GM12878 (cell line): ENCODE measurements at regions not wholly inside any gene's neighbourhood (a gene's known extent, or its start where the extent isn't known, plus 50 kb on each side); places are given as distances from the start of the nearest gene placed in this dataset.

Experiments
- ATAC-seq: fragments of 200-7000 bp; cut with Tn5 transposase; 3 replicates; pipeline ENCODE4 v1.9.1; 2020; ENCODE audit warnings: mild to moderate bottlenecking, moderate library complexity
- BruUV-seq: library from RNA; stranded (reverse); fragments of 400-500 nt; replicated peaks from 2 replicates; lab custom pipeline; 2021; lab: Mats Ljungman, UMichigan
- CTCF ChIA-PET: fragments of 300-600 bp; sonication (Branson Sonifier 250); formaldehyde crosslinking; extraction: SDS; loops from one replicate; lab custom pipeline; 2021; ENCODE audit warnings: inconsistent platforms; lab: Yijun Ruan, JAX
- POLR2A ChIA-PET: fragments of 350-600 bp; formaldehyde crosslinking; extraction: SDS; loops from one replicate; lab custom pipeline; 2021; ENCODE audit warnings: inconsistent platforms; lab: Charles Lee
- RAD21 ChIA-PET: fragments of 300-600 bp; sonication (Branson Sonifier 250); formaldehyde crosslinking; loops from one replicate; lab custom pipeline; 2023; ENCODE audit warnings: antibody characterized with exemption; ENCODE audit not compliant: unreplicated experiment; lab: Charles Lee
- SMC1A ChIA-PET: fragments of 300-600 bp; sonication (Branson Sonifier 250); formaldehyde crosslinking; loops from one replicate; lab custom pipeline; 2023; ENCODE audit not compliant: unreplicated experiment, uncharacterized antibody; lab: Charles Lee
- DNase-seq: peaks from one replicate; pipeline ENCODE4 v3.0.0-alpha.2; 2011; ENCODE audit warnings: low read depth, low spot score
- FAIRE-seq: peaks from 3 replicates; lab custom pipeline; 2011; peaks lifted over from hg19 to GRCh38; lab: Jason Lieb, UNC
- H2AFZ ChIP-seq: 2 replicates; pipeline ENCODE4 v1.6.0; 2011; ENCODE audit warnings: low read depth, low read length, control low read depth; ENCODE audit not compliant: control insufficient read depth
- H3K27ac ChIP-seq: 2 replicates; pipeline ENCODE4 v1.5.1; 2011; ENCODE audit warnings: control low read depth; ENCODE audit not compliant: control insufficient read depth, insufficient read depth
- H3K27me3 ChIP-seq, 2 experiments: replicated peaks in 1 of 2; 2 replicates each; pipeline versions ENCODE4 v1.6.0 to v1.6.1; 2011; ENCODE audit warnings: low read length in 1 of 2; ENCODE audit not compliant: control insufficient read depth in 2 of 2, insufficient read depth in 2 of 2
- H3K36me3 ChIP-seq, 2 experiments: 2 replicates each; pipeline ENCODE4 v1.5.1; 2011; ENCODE audit warnings: low read length in 1 of 2; ENCODE audit not compliant: control insufficient read depth in 2 of 2, insufficient read depth in 2 of 2
- H3K4me1 ChIP-seq: 2 replicates; pipeline ENCODE4 v1.6.1; 2011; ENCODE audit warnings: mild to moderate bottlenecking, low read length, moderate library complexity, mixed read lengths; ENCODE audit not compliant: control insufficient read depth, insufficient read depth
- H3K4me2 ChIP-seq: 2 replicates; pipeline ENCODE4 v1.6.0; 2011; ENCODE audit warnings: control low read depth; ENCODE audit not compliant: control insufficient read depth, insufficient read depth
- H3K4me3 ChIP-seq: fragments of 200-600 bp; sonication (generic); 2 replicates; pipeline ENCODE4 v1.5.1; 2016
- H3K79me2 ChIP-seq: 2 replicates; pipeline ENCODE4 v1.6.0; 2011; ENCODE audit warnings: low read length; ENCODE audit not compliant: control insufficient read depth, insufficient read depth
- H3K9ac ChIP-seq: 2 replicates; pipeline ENCODE4 v1.8.0; 2011; ENCODE audit warnings: low read length, control low read depth, mixed read lengths; ENCODE audit not compliant: control insufficient read depth, insufficient read depth
- H3K9me3 ChIP-seq: replicated peaks from 3 replicates; pipeline ENCODE4 v1.5.1; 2011; ENCODE audit warnings: mild to moderate bottlenecking, low read length; ENCODE audit not compliant: control insufficient read depth, insufficient read depth
- H4K20me1 ChIP-seq: 2 replicates; pipeline ENCODE4 v1.6.0; 2011; ENCODE audit not compliant: control insufficient read depth, insufficient read depth
- IKZF1 ChIP-seq: fragments of 450-650 bp; conservative IDR thresholded peaks from 2 replicates; pipeline ENCODE4 v1.6.1; 2017; ENCODE audit warnings: antibody characterized with exemption, mild to moderate bottlenecking
- ZBTB11 ChIP-seq: fragments of 450-650 bp; formaldehyde crosslinking; IDR thresholded peaks from 2 replicates; pipeline ENCODE4 v1.5.0; 2022; ENCODE audit warnings: mild to moderate bottlenecking, missing genetic modification characterization
- in situ Hi-C: fragments of 300-500 bp; cut with MboI; formaldehyde crosslinking; loops from 9 replicates; pipeline ENCODE4 v1.14.3; 2018; ENCODE audit warnings: mixed read lengths
- intact Hi-C: fragments of 100-400 bp; cut with micrococcal nuclease; formaldehyde crosslinking; loops from one replicate; pipeline ENCODE4 v1.14.2; 2022; ENCODE audit not compliant: unreplicated experiment

DNA sequence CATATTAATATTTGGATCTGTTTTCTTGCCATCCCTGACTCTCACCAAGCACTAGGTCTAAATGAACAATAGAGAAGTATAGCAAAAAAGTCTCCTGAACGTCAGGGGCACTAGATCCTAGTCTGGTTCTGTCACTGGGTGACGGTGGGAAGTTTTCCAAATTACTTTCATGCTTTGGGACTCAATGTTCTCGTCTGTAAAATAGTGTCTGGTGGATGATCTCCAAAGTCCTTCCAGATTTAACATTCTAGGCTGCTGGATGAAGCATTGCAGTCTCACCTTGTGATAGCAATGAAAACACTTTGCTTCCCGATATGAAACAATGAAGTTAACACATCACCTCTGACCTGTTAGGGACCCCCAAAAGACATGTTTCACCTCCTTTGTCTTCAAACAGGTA, 199.3 kb downstream of the SEC61B start (continued):
- no peak for TF ChIP-seq ZBTB11 (CRISPR knock-in tag)
- TF ChIP-seq, all 136 proteins: peak for 0

DNA sequence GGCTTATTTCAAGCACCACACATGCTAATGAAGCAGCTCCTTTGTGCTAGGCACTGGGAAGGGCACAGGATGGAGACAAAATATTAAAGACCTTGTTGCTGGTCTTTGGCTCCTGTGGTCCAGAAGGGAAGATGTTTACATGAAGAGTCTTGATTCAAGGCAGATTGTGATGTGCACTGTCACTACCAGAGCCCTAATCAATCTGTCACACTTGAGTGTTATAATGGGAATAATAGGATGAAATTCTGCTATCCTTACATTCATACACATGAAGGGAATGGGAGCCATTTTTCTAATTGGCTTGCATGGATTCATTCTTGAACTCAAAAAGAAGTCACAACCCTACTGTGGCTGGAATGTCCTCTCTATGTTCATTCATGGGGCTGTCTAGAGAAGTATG, 203.0 kb downstream of the SEC61B start:
- Histone ChIP-seq H3K9ac (no peak overlapping the region), H3K27me3 (no peaks in the 10 kb centered on the region), H3K4me1 (no peaks in the 10 kb centered on the region), H3K4me3 (no peak overlapping the region), H3K4me2 (no peak overlapping the region), H4K20me1 (no peaks in the 10 kb centered on the region), H3K79me2 (no peaks in the 10 kb centered on the region), H3K27ac (no peak overlapping the region), H2AFZ (no peak overlapping the region), H3K36me3 (no peaks in the 10 kb centered on the region), H3K9me3 (no peaks in the 10 kb centered on the region)
- in situ Hi-C loops = no loop called here
- no peak for DNase-seq
- ChIA-PET RAD21 (no interaction called here), SMC1A (interaction anchor here (0.5 to 2.1 kb wide), 2 partner anchors 12 to 74 kb away, joined by 3 to 5 read pairs; no protein-coding TSS in a partner anchor), CTCF (no interaction called here), POLR2A (no interaction called here)
- intact Hi-C loops = no loop called here
- no peak for TF ChIP-seq IKZF1
- no TSS peak for BruUV-seq
- no peak for ATAC-seq
- no peak for FAIRE-seq
